D341Med (cell line): ENCODE measurements at regions not wholly inside any gene's neighbourhood (a gene's known extent, or its start where the extent isn't known, plus 50 kb on each side); places are given as distances from the start of the nearest gene placed in this dataset.

Experiments
- DNase-seq: peaks from one replicate; pipeline ENCODE4 v3.0.0; 2012; ENCODE audit warnings: low spot score

GRCh38 chr6:109227646-109228045, 132.3 kb downstream of the CEP57L1 start:
- DNase-seq: no peak

- no peak for DNase-seq
These were observed 131.0 kb downstream of the CEP57L1 start for GRCh38 chr6:109226353-109226752.

- no peak for DNase-seq
These were observed 130.6 kb downstream of the CEP57L1 start for GRCh38 chr6:109225946-109226345.

- DNase-seq: no peak
These were observed 129.7 kb downstream of the CEP57L1 start for GRCh38 chr6:109224994-109225393.

- no peak for DNase-seq
These were observed 129.0 kb downstream of the CEP57L1 start for GRCh38 chr6:109224107-109224875.

- no peak for DNase-seq
These were observed 127.5 kb downstream of the CEP57L1 start for GRCh38 chr6:109222848-109223247.

GRCh38 chr6:109221543-109222195, 126.4 kb downstream of the CEP57L1 start:
- DNase-seq: no peak
